Activated CD4-positive, alpha-beta T cell treated with anti-CD3 and anti-CD28 coated beads, Interleukin-2, amount 10 ng/mL, durations not matched to agents 24 days and 14 days (primary cell): ENCODE measurements at regions not wholly inside any gene's neighbourhood (a gene's known extent, or its start where the extent isn't known, plus 50 kb on each side); places are given as distances from the start of the nearest gene placed in this dataset.

Source experiments
- DNase-seq: peaks from one replicate; pipeline ENCODE4 v3.0.0; 2022
- H3K27ac Mint-ChIP-seq: one replicate; pipeline ENCODE4 v1.8.0; 2022; ENCODE audit warnings: mild to moderate bottlenecking, mixed read lengths
- H3K27me3 Mint-ChIP-seq: one replicate; pipeline ENCODE4 v1.8.0; 2022; ENCODE audit warnings: mixed read lengths
- H3K36me3 Mint-ChIP-seq: one replicate; pipeline ENCODE4 v1.8.0; 2022; ENCODE audit warnings: low read depth, mild to moderate bottlenecking, mixed read lengths
- H3K4me1 Mint-ChIP-seq: one replicate; pipeline ENCODE4 v1.8.0; 2021; ENCODE audit warnings: mixed read lengths
- H3K4me3 Mint-ChIP-seq: one replicate; pipeline ENCODE4 v1.8.0; 2022; ENCODE audit warnings: mild to moderate bottlenecking, moderate library complexity, mixed read lengths
- H3K9me3 Mint-ChIP-seq: one replicate; pipeline ENCODE4 v1.8.0; 2021; ENCODE audit warnings: mixed read lengths
- intact Hi-C: fragments of 100-400 bp; cut with micrococcal nuclease; formaldehyde crosslinking; loops from one replicate; pipeline ENCODE4 v1.15.1; 2023

DNA sequence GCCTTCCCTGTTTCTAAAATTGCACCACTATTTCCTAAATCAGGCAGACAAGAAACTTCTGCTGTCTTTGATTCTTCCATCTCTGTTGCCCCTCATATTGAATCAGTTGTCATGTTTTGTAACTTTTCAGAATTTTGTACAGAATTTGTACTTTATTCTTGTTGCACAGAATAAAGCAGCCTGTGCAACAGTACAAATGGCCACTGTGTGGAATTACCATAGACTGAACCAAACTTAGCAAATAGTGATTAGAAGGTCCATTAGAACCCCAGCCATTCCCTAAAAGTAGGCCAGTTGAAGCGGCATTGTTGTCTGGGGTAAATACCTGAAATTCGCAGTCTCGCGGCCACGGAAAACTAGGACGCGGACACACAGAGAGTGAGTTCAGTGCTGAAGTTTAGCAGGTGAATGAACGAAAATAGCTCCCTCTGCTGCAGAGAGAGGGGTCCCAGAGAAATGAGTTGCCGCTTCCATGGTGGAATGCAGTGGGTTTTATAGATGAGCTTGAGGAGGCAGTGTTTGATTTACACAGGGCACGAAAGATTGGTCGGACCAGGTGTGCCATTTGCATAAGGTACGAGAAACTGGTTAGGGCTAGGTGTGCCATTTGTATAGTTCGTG lies 71.8 kb downstream of the C4orf33 start:
- Mint-ChIP-seq H3K27me3 (peaks cover 28% of the 10 kb centered on the region), H3K9me3 (no peaks in the 10 kb centered on the region), H3K27ac (no peak overlapping the region), H3K4me3 (no peak overlapping the region), H3K36me3 (no peaks in the 10 kb centered on the region), H3K4me1 (no peaks in the 10 kb centered on the region)
- DNase-seq = no peak
- intact Hi-C loops = no loop called here

DNA sequence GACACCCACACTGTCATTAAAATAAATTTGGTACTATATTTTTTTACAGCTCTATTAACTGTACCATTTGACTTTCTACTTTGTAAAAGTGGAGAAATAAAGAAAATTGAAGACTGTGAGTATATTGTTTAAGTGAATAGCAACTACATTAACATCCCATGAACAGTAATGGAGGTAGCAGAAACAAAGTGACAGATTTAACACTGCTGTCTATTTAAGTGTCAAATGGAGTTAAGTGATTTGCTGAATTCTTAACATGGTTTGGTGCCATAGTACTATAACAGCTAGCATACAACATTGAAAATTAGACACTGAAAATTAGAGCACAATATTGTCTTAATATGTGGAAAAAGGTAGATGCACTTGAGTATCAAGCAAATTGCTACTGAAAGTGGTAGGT lies 76.2 kb downstream of the C4orf33 start:
- Mint-ChIP-seq H3K4me3 (no peak overlapping the region), H3K27me3 (peaks cover 28% of the 10 kb centered on the region), H3K27ac (no peak overlapping the region), H3K36me3 (no peaks in the 10 kb centered on the region), H3K4me1 (no peaks in the 10 kb centered on the region), H3K9me3 (no peaks in the 10 kb centered on the region)
- intact Hi-C loops = no loop called here
- no peak for DNase-seq

DNA sequence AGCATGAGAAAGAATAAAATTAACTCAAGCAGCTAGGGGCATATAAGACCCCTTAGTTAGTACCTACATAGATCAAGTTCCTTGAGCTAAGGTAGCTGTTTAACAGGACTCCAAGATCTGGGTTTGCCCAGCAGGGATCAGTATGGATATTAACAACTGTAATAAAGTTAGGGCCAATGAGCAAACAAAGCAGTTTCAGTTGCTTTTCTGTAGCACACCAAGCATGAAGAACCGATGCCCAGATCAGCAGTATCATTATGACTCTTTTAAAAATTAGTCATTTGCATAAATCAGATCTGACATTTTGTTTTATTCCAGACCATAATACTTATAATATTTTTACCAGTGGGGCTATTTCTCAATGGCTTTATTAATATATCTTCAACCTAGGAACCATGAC lies 80.9 kb downstream of the C4orf33 start:
- DNase-seq = no peak
- H3K4me3 Mint-ChIP-seq = no peak overlapping the region
- intact Hi-C loops = no loop called here
- no peaks in the 10 kb centered on the region for H3K9me3 Mint-ChIP-seq
- H3K36me3 Mint-ChIP-seq = no peaks in the 10 kb centered on the region
- no peak overlapping the region for H3K27ac Mint-ChIP-seq
- peaks cover 12% of the 10 kb centered on the region for H3K27me3 Mint-ChIP-seq
- no peaks in the 10 kb centered on the region for H3K4me1 Mint-ChIP-seq

DNA sequence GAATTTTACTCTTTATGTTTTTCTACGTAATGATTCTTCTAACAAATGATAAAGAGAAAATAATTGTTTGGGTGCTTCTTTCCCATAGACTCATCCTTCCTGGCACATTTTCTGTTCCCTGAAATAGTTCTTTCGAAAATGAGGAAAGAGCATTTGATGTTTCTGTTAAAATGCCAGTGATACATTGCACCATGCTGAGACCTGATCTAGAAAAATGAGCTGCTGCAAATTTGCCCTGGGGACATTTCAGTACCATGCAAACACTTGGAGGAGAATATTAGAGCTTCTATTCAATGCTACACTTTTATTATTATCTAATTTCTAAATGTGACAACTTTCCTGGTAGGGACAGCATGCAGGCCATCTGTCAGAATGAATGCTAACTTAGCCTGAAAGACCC lies 83.3 kb downstream of the C4orf33 start:
- intact Hi-C loops = no loop called here
- no peak for DNase-seq
- H3K27ac Mint-ChIP-seq = no peak overlapping the region
- no peaks in the 10 kb centered on the region for H3K4me1 Mint-ChIP-seq
- H3K36me3 Mint-ChIP-seq = no peaks in the 10 kb centered on the region
- peaks cover 10% of the 10 kb centered on the region for H3K27me3 Mint-ChIP-seq
- no peaks in the 10 kb centered on the region for H3K9me3 Mint-ChIP-seq
- H3K4me3 Mint-ChIP-seq = no peak overlapping the region

DNA sequence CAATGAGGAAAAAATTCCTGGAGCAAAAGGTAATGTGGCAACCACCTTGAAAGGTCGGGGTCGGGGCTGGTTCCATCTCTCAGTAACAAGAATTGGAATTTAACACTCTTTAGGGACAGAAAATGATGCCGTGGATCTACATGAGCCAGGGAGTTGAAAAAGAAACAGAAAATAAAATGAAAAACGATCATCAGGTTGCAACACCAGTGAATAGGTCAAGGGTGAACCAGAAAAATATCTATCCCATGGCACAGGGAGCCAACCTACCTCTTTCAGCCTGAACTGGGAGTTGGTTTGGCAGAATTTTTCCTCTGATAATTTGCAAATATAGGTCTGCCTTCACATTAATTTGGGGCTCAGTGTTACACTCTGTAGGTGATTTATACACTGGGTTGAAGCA lies 93.7 kb downstream of the C4orf33 start:
- DNase-seq = no peak
- Mint-ChIP-seq H3K4me3 (no peak overlapping the region), H3K27ac (no peak overlapping the region), H3K9me3 (no peaks in the 10 kb centered on the region), H3K36me3 (no peaks in the 10 kb centered on the region), H3K27me3 (peaks cover 2% of the 10 kb centered on the region), H3K4me1 (no peaks in the 10 kb centered on the region)
- intact Hi-C loops = no loop called here

DNA sequence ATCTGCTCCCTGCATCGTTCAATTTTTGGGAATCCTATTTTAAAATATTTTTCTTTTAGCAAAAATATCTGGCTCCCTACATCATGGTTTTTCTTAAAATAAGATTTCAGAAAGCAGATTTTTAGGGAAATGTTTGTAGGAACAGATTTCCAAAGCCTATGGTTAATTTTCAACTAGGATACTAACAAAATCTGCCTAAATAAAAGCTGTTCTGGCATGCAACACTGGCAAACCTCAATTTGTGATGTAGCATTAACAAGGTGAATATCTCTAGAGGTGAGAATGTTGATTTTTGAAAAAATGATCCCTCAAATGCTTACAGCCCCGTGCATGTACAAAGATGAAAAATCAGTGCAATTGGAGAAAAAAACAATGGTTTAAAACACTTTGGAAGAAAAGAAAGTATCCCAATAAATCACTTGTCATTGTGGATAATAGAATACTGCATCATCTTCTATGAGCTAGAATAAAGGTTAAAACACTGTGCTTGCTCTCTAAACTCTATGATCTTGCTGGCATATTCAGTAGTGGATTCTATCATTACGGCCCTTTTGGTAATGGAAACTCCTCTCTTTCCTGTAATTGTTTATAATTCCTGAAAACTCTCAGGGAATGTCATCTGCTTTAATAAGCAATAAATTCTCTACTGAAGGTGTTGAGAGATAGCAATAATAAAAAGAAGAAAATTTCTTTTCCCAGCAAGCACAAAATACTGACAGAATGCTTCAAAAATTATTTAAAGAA lies 97.6 kb downstream of the C4orf33 start:
- Mint-ChIP-seq H3K27me3 (peaks cover 4% of the 10 kb centered on the region), H3K27ac (no peak overlapping the region), H3K4me3 (no peak overlapping the region), H3K36me3 (no peaks in the 10 kb centered on the region), H3K4me1 (no peaks in the 10 kb centered on the region), H3K9me3 (no peaks in the 10 kb centered on the region)
- intact Hi-C loops = no loop called here
- no peak for DNase-seq

DNA sequence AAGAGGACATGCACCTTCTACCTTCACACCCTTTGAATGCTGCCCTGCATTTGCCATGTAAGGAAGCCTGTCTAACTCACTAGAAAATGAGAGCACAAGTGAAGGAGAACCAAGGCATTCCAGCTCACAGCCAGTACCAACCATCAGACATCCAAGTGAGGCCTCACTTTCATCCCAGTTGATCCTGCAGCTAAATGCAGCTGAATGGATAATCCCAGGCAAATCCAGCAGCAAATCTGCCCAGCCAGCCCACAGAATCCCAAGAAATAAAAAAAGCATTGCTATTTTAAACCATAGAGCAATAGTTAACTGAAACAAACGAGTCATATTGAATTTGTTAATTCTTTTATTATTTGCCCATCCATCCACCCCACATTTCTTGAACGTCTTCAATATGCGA lies 112.5 kb downstream of the C4orf33 start:
- Mint-ChIP-seq H3K4me3 (no peak overlapping the region), H3K9me3 (no peaks in the 10 kb centered on the region), H3K27ac (no peak overlapping the region), H3K27me3 (peaks cover 4% of the 10 kb centered on the region), H3K36me3 (no peaks in the 10 kb centered on the region), H3K4me1 (no peaks in the 10 kb centered on the region)
- intact Hi-C loops = no loop called here
- no peak for DNase-seq

DNA sequence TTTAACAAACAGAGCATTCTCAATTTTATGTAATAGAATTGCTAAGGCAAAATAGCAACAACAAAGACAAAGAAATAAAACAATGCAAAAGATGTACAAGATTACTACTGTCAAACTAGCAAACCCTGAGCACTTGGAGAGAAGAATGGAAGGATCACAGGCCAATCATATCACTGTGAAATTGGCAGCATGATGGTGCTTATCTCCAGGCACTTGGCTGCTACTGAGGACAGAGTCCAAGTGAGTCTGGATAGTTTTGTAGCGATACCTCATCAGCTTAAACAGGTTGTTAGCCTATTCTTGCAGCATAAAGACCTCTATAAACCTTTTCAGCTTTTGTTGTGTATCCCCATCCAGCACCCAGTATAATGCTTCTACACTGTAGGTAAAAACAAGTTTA lies 117.7 kb downstream of the C4orf33 start:
- intact Hi-C loops = no loop called here
- Mint-ChIP-seq H3K4me1 (no peaks in the 10 kb centered on the region), H3K4me3 (no peak overlapping the region), H3K27me3 (peaks cover 2% of the 10 kb centered on the region), H3K36me3 (no peaks in the 10 kb centered on the region), H3K9me3 (no peaks in the 10 kb centered on the region), H3K27ac (no peak overlapping the region)
- DNase-seq = no peak

DNA sequence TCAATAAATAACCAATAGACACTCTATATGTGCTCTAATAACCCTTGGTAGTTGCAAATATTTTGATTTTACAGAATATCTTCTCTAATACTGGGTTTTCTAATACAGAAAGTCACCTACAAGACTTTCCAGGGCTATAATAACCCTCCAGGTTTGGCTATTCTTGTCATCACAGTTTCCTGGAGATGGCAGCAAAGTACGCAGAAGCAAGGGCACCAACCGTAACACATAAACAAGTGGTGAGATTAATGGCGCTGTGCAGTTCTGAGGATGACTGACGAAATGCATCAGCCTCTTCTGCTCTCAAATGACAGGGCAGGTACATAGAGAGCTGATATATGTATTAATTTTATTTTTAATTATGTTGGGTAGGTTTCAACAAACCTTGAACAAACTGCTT lies 122.4 kb downstream of the C4orf33 start:
- Mint-ChIP-seq H3K27ac (no peak overlapping the region), H3K4me3 (no peak overlapping the region), H3K4me1 (no peaks in the 10 kb centered on the region), H3K36me3 (no peaks in the 10 kb centered on the region), H3K9me3 (no peaks in the 10 kb centered on the region), H3K27me3 (peaks cover 4% of the 10 kb centered on the region)
- DNase-seq = no peak
- intact Hi-C loops = no loop called here

DNA sequence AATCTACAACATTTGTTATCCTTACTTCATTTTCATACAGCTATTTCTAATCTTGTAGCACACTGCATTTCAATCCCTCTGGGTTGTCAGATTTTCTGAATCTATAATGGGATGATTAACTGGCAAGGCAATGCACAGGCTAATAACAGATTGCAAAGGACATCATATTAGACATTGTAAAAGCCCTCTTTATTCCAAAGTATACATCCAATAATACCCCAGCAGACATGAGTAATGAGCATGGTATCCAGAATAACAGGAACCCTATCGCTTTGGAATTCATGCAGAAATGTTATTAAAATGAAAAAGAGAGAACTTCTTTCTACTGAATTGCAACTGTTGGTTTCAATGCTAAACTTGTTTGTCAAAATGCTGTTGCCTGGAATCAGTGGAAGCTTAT lies 122.9 kb downstream of the C4orf33 start:
- Mint-ChIP-seq H3K4me3 (no peak overlapping the region), H3K27ac (no peak overlapping the region), H3K9me3 (no peaks in the 10 kb centered on the region), H3K4me1 (no peaks in the 10 kb centered on the region), H3K27me3 (peaks cover 4% of the 10 kb centered on the region), H3K36me3 (no peaks in the 10 kb centered on the region)
- intact Hi-C loops = no loop called here
- DNase-seq = no peak

DNA sequence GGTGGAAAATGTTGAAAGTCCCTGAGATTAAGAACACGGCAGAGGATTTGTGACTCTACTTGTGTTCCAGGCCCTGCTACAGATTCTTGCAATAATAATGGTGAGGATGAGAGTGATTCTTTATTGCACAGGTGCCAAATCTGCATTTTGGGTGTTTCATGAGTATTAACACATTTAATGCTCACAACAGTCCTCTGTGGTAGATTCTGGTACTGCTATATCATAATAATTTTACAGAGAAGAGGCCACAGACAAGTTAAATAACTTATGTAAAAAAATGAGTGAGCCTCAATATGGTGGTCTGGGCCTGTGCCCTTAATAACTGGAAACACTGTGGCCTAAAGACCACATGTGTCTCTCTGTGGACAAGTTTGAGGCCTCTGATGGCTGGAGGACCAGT lies 124.3 kb downstream of the C4orf33 start:
- H3K4me1 Mint-ChIP-seq = no peaks in the 10 kb centered on the region
- no peaks in the 10 kb centered on the region for H3K9me3 Mint-ChIP-seq
- H3K27ac Mint-ChIP-seq = no peak overlapping the region
- H3K4me3 Mint-ChIP-seq = no peak overlapping the region
- H3K27me3 Mint-ChIP-seq = peaks cover 6% of the 10 kb centered on the region
- intact Hi-C loops = no loop called here
- DNase-seq = no peak
- no peaks in the 10 kb centered on the region for H3K36me3 Mint-ChIP-seq

DNA sequence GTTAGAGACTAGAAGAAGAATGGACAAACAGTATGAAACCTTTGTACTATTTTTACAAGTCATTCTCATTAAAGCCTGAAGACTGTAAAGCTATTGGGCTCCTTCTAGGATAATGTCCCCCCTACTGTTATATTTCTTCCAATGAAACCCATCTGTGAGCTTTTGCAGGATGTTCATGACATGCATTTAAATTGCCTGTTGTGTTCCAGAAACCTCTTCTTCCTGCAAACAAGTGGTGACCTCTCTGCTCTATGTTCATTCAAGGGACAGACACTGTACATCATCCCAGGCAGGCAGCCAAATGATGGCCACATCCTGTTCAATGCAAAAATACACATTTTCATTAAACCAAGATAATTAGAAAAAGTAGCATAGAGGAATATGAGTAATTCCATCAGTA lies 128.0 kb downstream of the C4orf33 start:
- Mint-ChIP-seq H3K27ac (no peak overlapping the region), H3K4me3 (no peak overlapping the region), H3K27me3 (peaks cover 8% of the 10 kb centered on the region), H3K9me3 (no peaks in the 10 kb centered on the region), H3K4me1 (no peaks in the 10 kb centered on the region), H3K36me3 (no peaks in the 10 kb centered on the region)
- intact Hi-C loops = no loop called here
- no peak for DNase-seq

DNA sequence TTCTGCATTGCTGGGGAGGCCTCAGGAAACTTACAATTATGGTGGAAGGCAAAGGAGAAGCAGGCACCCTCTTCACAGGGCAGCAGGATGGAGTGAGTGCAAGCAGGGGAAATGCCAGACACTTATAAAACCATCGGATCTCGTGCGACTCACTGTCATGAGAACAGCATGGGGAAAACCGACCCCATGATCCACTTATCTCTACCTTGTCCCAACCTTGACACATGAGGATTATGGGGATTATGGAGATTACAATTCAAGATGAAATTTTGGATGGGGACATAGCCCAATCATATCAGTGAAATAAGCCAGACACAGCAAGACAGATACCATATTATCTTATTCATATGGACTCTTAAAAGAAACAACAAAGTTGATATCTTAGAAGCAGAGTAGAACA lies 134.9 kb downstream of the C4orf33 start:
- Mint-ChIP-seq H3K27me3 (peaks cover 3% of the 10 kb centered on the region), H3K27ac (no peak overlapping the region), H3K9me3 (no peaks in the 10 kb centered on the region), H3K4me1 (no peaks in the 10 kb centered on the region), H3K36me3 (no peaks in the 10 kb centered on the region), H3K4me3 (no peak overlapping the region)
- intact Hi-C loops = no loop called here
- no peak for DNase-seq

DNA sequence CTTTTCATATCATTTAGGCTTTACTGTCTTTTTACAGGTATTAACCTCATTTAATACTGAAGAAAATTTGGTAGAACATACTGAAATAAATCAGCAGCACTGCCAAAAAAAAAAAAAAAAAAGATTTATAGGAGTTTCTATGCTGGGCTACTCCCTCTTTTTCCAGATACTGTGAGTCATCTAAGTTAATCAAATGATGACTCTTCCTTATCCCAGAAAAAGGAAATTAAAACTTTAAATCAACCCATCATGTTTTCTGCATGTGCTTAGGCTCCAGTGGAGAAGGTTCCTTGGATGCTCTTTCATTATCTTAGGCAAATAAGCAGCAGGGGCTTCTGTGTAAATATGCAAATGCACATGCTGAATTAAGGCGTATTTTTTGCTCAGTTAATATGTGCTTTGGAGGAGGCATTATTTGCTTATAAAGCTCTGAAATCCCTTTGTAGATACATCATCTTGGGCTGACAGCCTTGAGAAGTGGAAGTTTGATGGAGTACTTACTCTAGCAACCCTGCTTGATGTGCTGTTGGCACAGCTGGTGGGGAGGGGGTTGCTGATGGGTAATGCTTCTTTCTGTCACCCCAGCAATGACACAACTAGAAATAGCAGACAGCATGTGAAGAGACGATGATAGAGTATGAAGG lies 136.1 kb downstream of the C4orf33 start:
- no peaks in the 10 kb centered on the region for H3K4me1 Mint-ChIP-seq
- no peaks in the 10 kb centered on the region for H3K9me3 Mint-ChIP-seq
- intact Hi-C loops = no loop called here
- H3K27me3 Mint-ChIP-seq = no peaks in the 10 kb centered on the region
- H3K27ac Mint-ChIP-seq = no peak overlapping the region
- H3K36me3 Mint-ChIP-seq = no peaks in the 10 kb centered on the region
- no peak for DNase-seq
- no peak overlapping the region for H3K4me3 Mint-ChIP-seq
